ENCODE measurements at regions not wholly inside any gene's neighbourhood (a gene's known extent, or its start where the extent isn't known, plus 50 kb on each side); places are given as distances from the start of the nearest gene placed in this dataset.

- no peaks in the 10 kb centered on the region for H3K36me3 ChIP-seq (ENCODE audit: control insufficient read depth, low read length)
- no peaks in the 10 kb centered on the region for H3K79me2 ChIP-seq (ENCODE audit: control insufficient read depth, low read length)
- peaks cover 10% of the 10 kb centered on the region for H3K9me3 ChIP-seq (ENCODE audit: control insufficient read depth, insufficient read depth, low read length)
- H3K27me3 ChIP-seq (ENCODE audit: control insufficient read depth, low read length), result no peaks in the 10 kb centered on the region
- H3K4me1 ChIP-seq (ENCODE audit: control insufficient read depth, low read length), result no peaks in the 10 kb centered on the region
- H4K20me1 ChIP-seq (ENCODE audit: control insufficient read depth, insufficient read depth, low read depth, low read length), result no peaks in the 10 kb centered on the region
- no peak for TF ChIP-seq EZH2phosphoT487 (IDR thresholded peaks at IDR 0.05; ENCODE audit: borderline replicate concordance, low read length)
- TF ChIP-seq, protein P1, sequence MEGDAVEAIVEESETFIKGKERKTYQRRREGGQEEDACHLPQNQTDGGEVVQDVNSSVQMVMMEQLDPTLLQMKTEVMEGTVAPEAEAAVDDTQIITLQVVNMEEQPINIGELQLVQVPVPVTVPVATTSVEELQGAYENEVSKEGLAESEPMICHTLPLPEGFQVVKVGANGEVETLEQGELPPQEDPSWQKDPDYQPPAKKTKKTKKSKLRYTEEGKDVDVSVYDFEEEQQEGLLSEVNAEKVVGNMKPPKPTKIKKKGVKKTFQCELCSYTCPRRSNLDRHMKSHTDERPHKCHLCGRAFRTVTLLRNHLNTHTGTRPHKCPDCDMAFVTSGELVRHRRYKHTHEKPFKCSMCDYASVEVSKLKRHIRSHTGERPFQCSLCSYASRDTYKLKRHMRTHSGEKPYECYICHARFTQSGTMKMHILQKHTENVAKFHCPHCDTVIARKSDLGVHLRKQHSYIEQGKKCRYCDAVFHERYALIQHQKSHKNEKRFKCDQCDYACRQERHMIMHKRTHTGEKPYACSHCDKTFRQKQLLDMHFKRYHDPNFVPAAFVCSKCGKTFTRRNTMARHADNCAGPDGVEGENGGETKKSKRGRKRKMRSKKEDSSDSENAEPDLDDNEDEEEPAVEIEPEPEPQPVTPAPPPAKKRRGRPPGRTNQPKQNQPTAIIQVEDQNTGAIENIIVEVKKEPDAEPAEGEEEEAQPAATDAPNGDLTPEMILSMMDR (IDR thresholded peaks at IDR 0.05; ENCODE audit: low read depth, low read length, poor library complexity, severe bottlenecking), result no peak
- no peak overlapping the region for H3K4me3 ChIP-seq (ENCODE audit: low read length)
- no peak overlapping the region for H3K4me2 ChIP-seq (ENCODE audit: low read length)
- H3K27ac ChIP-seq (ENCODE audit: low read depth, low read length), result no peak overlapping the region
- no peaks in the 10 kb centered on the region for H3K9me2 ChIP-seq (replicated peaks; ENCODE audit: control insufficient read depth, low read length)
- no peaks in the 10 kb centered on the region for H3F3A ChIP-seq (ENCODE audit: control insufficient read depth, insufficient read depth)
Measured at GRCh38 chr22:49582181-49582580, 245.5 kb downstream of the BRD1 start.

GRCh38 chr22:49580024-49580423 is 247.6 kb downstream of the BRD1 start:
- no peak overlapping the region for H3K4me2 ChIP-seq (ENCODE audit: low read length)
- H3K36me3 ChIP-seq (ENCODE audit: control insufficient read depth, low read length), result no peaks in the 10 kb centered on the region
- no peaks in the 10 kb centered on the region for H3F3A ChIP-seq (ENCODE audit: control insufficient read depth, insufficient read depth)
- no peaks in the 10 kb centered on the region for H3K4me1 ChIP-seq (ENCODE audit: control insufficient read depth, low read length)
- H3K27me3 ChIP-seq (ENCODE audit: control insufficient read depth, low read length), result no peaks in the 10 kb centered on the region
- H3K9me3 ChIP-seq (ENCODE audit: control insufficient read depth, insufficient read depth, low read length), result peaks cover 10% of the 10 kb centered on the region
- no peaks in the 10 kb centered on the region for H3K79me2 ChIP-seq (ENCODE audit: control insufficient read depth, low read length)
- no peaks in the 10 kb centered on the region for H3K9me2 ChIP-seq (replicated peaks; ENCODE audit: control insufficient read depth, low read length)
- TF ChIP-seq, protein P1 (IDR thresholded peaks at IDR 0.05; ENCODE audit: low read depth, low read length, poor library complexity, severe bottlenecking), result no peak
- TF ChIP-seq EZH2phosphoT487 (IDR thresholded peaks at IDR 0.05; ENCODE audit: borderline replicate concordance, low read length), result no peak
- no peaks in the 10 kb centered on the region for H4K20me1 ChIP-seq (ENCODE audit: control insufficient read depth, insufficient read depth, low read depth, low read length)
- no peak overlapping the region for H3K4me3 ChIP-seq (ENCODE audit: low read length)
- H3K27ac ChIP-seq (ENCODE audit: low read depth, low read length), result no peak overlapping the region

GRCh38 chr22:49577168-49578060 is 250.3 kb downstream of the BRD1 start:
- Histone ChIP-seq H3K27ac (ENCODE audit: low read depth, low read length) (no peak overlapping the region), H3K9me3 (ENCODE audit: control insufficient read depth, insufficient read depth, low read length) (peaks cover 10% of the 10 kb centered on the region), H4K20me1 (ENCODE audit: control insufficient read depth, insufficient read depth, low read depth, low read length) (no peaks in the 10 kb centered on the region)

More at GRCh38 chr22:49577168-49578060, 250.3 kb downstream of the BRD1 start:
- Histone ChIP-seq H3K79me2 (ENCODE audit: control insufficient read depth, low read length) (no peaks in the 10 kb centered on the region), H3K36me3 (ENCODE audit: control insufficient read depth, low read length) (no peaks in the 10 kb centered on the region), H3K9me2 (replicated peaks; ENCODE audit: control insufficient read depth, low read length) (no peaks in the 10 kb centered on the region), H3K4me2 (ENCODE audit: low read length) (no peak overlapping the region), H3K27me3 (ENCODE audit: control insufficient read depth, low read length) (no peaks in the 10 kb centered on the region), H3K4me1 (ENCODE audit: control insufficient read depth, low read length) (no peaks in the 10 kb centered on the region), H3K4me3 (ENCODE audit: low read length) (no peak overlapping the region), H3F3A (ENCODE audit: control insufficient read depth, insufficient read depth) (no peaks in the 10 kb centered on the region)
- TF ChIP-seq, protein P1 (IDR thresholded peaks at IDR 0.05; ENCODE audit: low read depth, low read length, poor library complexity, severe bottlenecking), result no peak
- no peak for TF ChIP-seq EZH2phosphoT487 (IDR thresholded peaks at IDR 0.05; ENCODE audit: borderline replicate concordance, low read length)
